DND-41 (cell line): ENCODE measurements at regions not wholly inside any gene's neighbourhood (a gene's known extent, or its start where the extent isn't known, plus 50 kb on each side); places are given as distances from the start of the nearest gene placed in this dataset.

ENCODE experiments used
- EZH2 ChIP-seq: IDR thresholded peaks from 3 replicates; pipeline ENCODE4 v1.6.1; 2012; ENCODE audit warnings: borderline replicate concordance, low read depth, mild to moderate bottlenecking, moderate library complexity, low read length, inconsistent platforms; ENCODE audit not compliant: severe bottlenecking
- TF ChIP-seq, protein P1 (sequence below): IDR thresholded peaks from 2 replicates; pipeline ENCODE4 v1.5.1; 2012; ENCODE audit warnings: borderline replicate concordance, low read length, moderate library complexity, mild to moderate bottlenecking; ENCODE audit not compliant: poor library complexity, severe bottlenecking; ENCODE audit errors: extremely low read depth

GRCh38 chr5:160493806-160494338, 72.2 kb downstream of the PTTG1 start:
- TF ChIP-seq, protein P1, sequence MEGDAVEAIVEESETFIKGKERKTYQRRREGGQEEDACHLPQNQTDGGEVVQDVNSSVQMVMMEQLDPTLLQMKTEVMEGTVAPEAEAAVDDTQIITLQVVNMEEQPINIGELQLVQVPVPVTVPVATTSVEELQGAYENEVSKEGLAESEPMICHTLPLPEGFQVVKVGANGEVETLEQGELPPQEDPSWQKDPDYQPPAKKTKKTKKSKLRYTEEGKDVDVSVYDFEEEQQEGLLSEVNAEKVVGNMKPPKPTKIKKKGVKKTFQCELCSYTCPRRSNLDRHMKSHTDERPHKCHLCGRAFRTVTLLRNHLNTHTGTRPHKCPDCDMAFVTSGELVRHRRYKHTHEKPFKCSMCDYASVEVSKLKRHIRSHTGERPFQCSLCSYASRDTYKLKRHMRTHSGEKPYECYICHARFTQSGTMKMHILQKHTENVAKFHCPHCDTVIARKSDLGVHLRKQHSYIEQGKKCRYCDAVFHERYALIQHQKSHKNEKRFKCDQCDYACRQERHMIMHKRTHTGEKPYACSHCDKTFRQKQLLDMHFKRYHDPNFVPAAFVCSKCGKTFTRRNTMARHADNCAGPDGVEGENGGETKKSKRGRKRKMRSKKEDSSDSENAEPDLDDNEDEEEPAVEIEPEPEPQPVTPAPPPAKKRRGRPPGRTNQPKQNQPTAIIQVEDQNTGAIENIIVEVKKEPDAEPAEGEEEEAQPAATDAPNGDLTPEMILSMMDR, result no peak
- no peak for TF ChIP-seq EZH2
